ENCODE measurements at regions not wholly inside any gene's neighbourhood (a gene's known extent, or its start where the extent isn't known, plus 50 kb on each side); places are given as distances from the start of the nearest gene placed in this dataset.
A peak's percentile ranks its signal among the peaks of the same experiment; 100 is the strongest.

GRCh38 chr9:99463131-99463530, 241.0 kb downstream of the SEC61B start:
- no peak for DNase-seq (ENCODE audit: low spot score)
- in situ Hi-C loops (cut with HindIII; ENCODE audit: low sequenced_read_pairs) = no loop called here

- in situ Hi-C loops (cut with HindIII; ENCODE audit: low sequenced_read_pairs) = no loop called here
- DNase-seq (ENCODE audit: low spot score) = no peak
Observed at GRCh38 chr9:99464568-99464967, 242.5 kb downstream of the SEC61B start.

- in situ Hi-C loops (cut with HindIII; ENCODE audit: low sequenced_read_pairs) = no loop called here
- DNase-seq (ENCODE audit: low spot score) = peak; percentile 89
Observed at GRCh38 chr9:99465231-99465907, 243.3 kb downstream of the SEC61B start.

GRCh38 chr9:99466104-99466503, 244.0 kb downstream of the SEC61B start:
- no peak for DNase-seq (ENCODE audit: low spot score)
- in situ Hi-C loops (cut with HindIII; ENCODE audit: low sequenced_read_pairs) = no loop called here

- DNase-seq (ENCODE audit: low spot score) = no peak
- in situ Hi-C loops (cut with HindIII; ENCODE audit: low sequenced_read_pairs) = no loop called here
Observed at GRCh38 chr9:99466781-99467180, 244.7 kb downstream of the SEC61B start.

- in situ Hi-C loops (cut with HindIII; ENCODE audit: low sequenced_read_pairs) = no loop called here
- DNase-seq (ENCODE audit: low spot score) = no peak
Observed at GRCh38 chr9:99471033-99471432, 249.0 kb downstream of the SEC61B start.

GRCh38 chr9:99472240-99472915, 250.3 kb downstream of the SEC61B start:
- no peak for DNase-seq (ENCODE audit: low spot score)
- in situ Hi-C loops (cut with HindIII; ENCODE audit: low sequenced_read_pairs) = no loop called here

GRCh38 chr9:99472916-99473245, 250.8 kb downstream of the SEC61B start:
- no peak for DNase-seq (ENCODE audit: low spot score)
- in situ Hi-C loops (cut with HindIII; ENCODE audit: low sequenced_read_pairs) = no loop called here

- in situ Hi-C loops (cut with HindIII; ENCODE audit: low sequenced_read_pairs) = no loop called here
- peak; percentile 96 for DNase-seq (ENCODE audit: low spot score)
Observed at GRCh38 chr9:99474186-99474585, 252.1 kb downstream of the SEC61B start.

GRCh38 chr9:99475401-99476065, 253.5 kb downstream of the SEC61B start:
- in situ Hi-C loops (cut with HindIII; ENCODE audit: low sequenced_read_pairs) = no loop called here
- DNase-seq (ENCODE audit: low spot score) = no peak

GRCh38 chr9:99478469-99479027, 256.5 kb downstream of the SEC61B start:
- peak; percentile 85 for DNase-seq (ENCODE audit: low spot score)
- in situ Hi-C loops (cut with HindIII; ENCODE audit: low sequenced_read_pairs) = no loop called here

GRCh38 chr9:99479929-99480328, 257.8 kb downstream of the SEC61B start:
- in situ Hi-C loops (cut with HindIII; ENCODE audit: low sequenced_read_pairs) = no loop called here
- DNase-seq (ENCODE audit: low spot score) = no peak

- in situ Hi-C loops (cut with HindIII; ENCODE audit: low sequenced_read_pairs) = no loop called here
- DNase-seq (ENCODE audit: low spot score) = no peak
Observed at GRCh38 chr9:99485459-99485858, 263.4 kb downstream of the SEC61B start.

- DNase-seq (ENCODE audit: low spot score) = no peak
- in situ Hi-C loops (cut with HindIII; ENCODE audit: low sequenced_read_pairs) = no loop called here
Observed at GRCh38 chr9:99486684-99487083, 264.6 kb downstream of the SEC61B start.

GRCh38 chr9:99488131-99489059, 266.3 kb downstream of the SEC61B start:
- DNase-seq (ENCODE audit: low spot score) = peak; percentile 26
- in situ Hi-C loops (cut with HindIII; ENCODE audit: low sequenced_read_pairs) = no loop called here

GRCh38 chr9:99489060-99489413, 267.0 kb downstream of the SEC61B start:
- in situ Hi-C loops (cut with HindIII; ENCODE audit: low sequenced_read_pairs) = no loop called here
- DNase-seq (ENCODE audit: low spot score) = no peak

- in situ Hi-C loops (cut with HindIII; ENCODE audit: low sequenced_read_pairs) = no loop called here
- DNase-seq (ENCODE audit: low spot score) = no peak
Observed at GRCh38 chr9:99490729-99491128, 268.6 kb downstream of the SEC61B start.

GRCh38 chr9:99491408-99492158, 269.5 kb downstream of the SEC61B start:
- in situ Hi-C loops (cut with HindIII; ENCODE audit: low sequenced_read_pairs) = no loop called here
- no peak for DNase-seq (ENCODE audit: low spot score)

GRCh38 chr9:99497641-99498040, 275.6 kb downstream of the SEC61B start:
- DNase-seq (ENCODE audit: low spot score) = no peak
- in situ Hi-C loops (cut with HindIII; ENCODE audit: low sequenced_read_pairs) = no loop called here

All from G401 (cell line).